Neural cell (in vitro differentiated cells): ENCODE measurements at regions not wholly inside any gene's neighbourhood (a gene's known extent, or its start where the extent isn't known, plus 50 kb on each side); places are given as distances from the start of the nearest gene placed in this dataset.

Experiments
- H2AFZ ChIP-seq: fragments of 200-600, 300-800 bp; sonication (generic), shearing (Covaris generic); 2 replicates; pipeline ENCODE4 v1.6.0; 2014; ENCODE audit warnings: low read depth, mild to moderate bottlenecking, antibody characterized with exemption, low read length, moderate library complexity
- H3F3A ChIP-seq: fragments of 200-600 bp; shearing (Covaris generic); 2 replicates; pipeline ENCODE4 v1.6.1; 2016; ENCODE audit warnings: mild to moderate bottlenecking, moderate library complexity, mixed read lengths, antibody characterized with exemption, low read length; ENCODE audit not compliant: insufficient read depth, poor library complexity, severe bottlenecking
- H3K27ac ChIP-seq: fragments of 200-600, 300-800 bp; sonication (generic), shearing (Covaris generic); 2 replicates; pipeline ENCODE4 v1.5.1; 2014; ENCODE audit warnings: mild to moderate bottlenecking, low read length, moderate library complexity
- H3K27me3 ChIP-seq: fragments of 300-800, 200-600 bp; sonication (generic), shearing (Covaris generic); 2 replicates; pipeline ENCODE4 v1.6.0; 2014; ENCODE audit warnings: mild to moderate bottlenecking, low read depth, low read length, moderate library complexity; ENCODE audit not compliant: insufficient read depth
- H3K36me3 ChIP-seq: fragments of 300-800, 200-600 bp; sonication (generic), shearing (Covaris generic); 2 replicates; pipeline ENCODE4 v1.5.1; 2014; ENCODE audit warnings: mild to moderate bottlenecking, antibody characterized with exemption, low read length, moderate library complexity; ENCODE audit not compliant: insufficient read depth
- H3K4me2 ChIP-seq: fragments of 300-800, 200-600 bp; sonication (generic), shearing (Covaris generic); 2 replicates; pipeline ENCODE4 v1.6.0; 2014; ENCODE audit warnings: mild to moderate bottlenecking, low read length
- H3K4me3 ChIP-seq: fragments of 300-800, 200-600 bp; sonication (generic), shearing (Covaris generic); 2 replicates; pipeline ENCODE4 v1.5.1; 2014; ENCODE audit warnings: mild to moderate bottlenecking, low read length, moderate library complexity
- H3K79me2 ChIP-seq: fragments of 200-600 bp; shearing (Covaris generic); replicated peaks from 2 replicates; pipeline ENCODE4 v1.6.0; 2014; ENCODE audit warnings: mild to moderate bottlenecking, low read length, moderate library complexity; ENCODE audit not compliant: insufficient read depth
- H3K9ac ChIP-seq: fragments of 300-800, 200-600 bp; sonication (generic), shearing (Covaris generic); 2 replicates; pipeline ENCODE4 v1.6.1; 2016; ENCODE audit warnings: mild to moderate bottlenecking, low read length, mixed read lengths
- H3K9me2 ChIP-seq: fragments of 200-600 bp; shearing (Covaris generic); 2 replicates; pipeline ENCODE4 v1.6.1; 2016; ENCODE audit warnings: mild to moderate bottlenecking, low read length, mixed read lengths; ENCODE audit not compliant: insufficient read depth
- H3K9me3 ChIP-seq: fragments of 200-600, 300-800 bp; sonication (generic), shearing (Covaris generic); 2 replicates; pipeline ENCODE4 v1.6.1; 2016; ENCODE audit warnings: mild to moderate bottlenecking, mixed run types, low read length, moderate library complexity, mixed read lengths
- H4K20me1 ChIP-seq: fragments of 200-600 bp; shearing (Covaris generic); 2 replicates; pipeline ENCODE4 v1.6.1; 2016; ENCODE audit warnings: mild to moderate bottlenecking, mixed run types; ENCODE audit not compliant: insufficient read depth
- EP300 ChIP-seq: fragments of 450-650 bp; conservative IDR thresholded peaks from 2 replicates; pipeline ENCODE4 v1.6.1; 2014; ENCODE audit warnings: antibody characterized with exemption, mild to moderate bottlenecking, moderate library complexity; ENCODE audit not compliant: poor library complexity, severe bottlenecking
- EZH2 ChIP-seq: fragments of 200-600, 300-800 bp; shearing (Covaris generic), sonication (generic); IDR thresholded peaks from 2 replicates; pipeline ENCODE4 v1.6.1; 2014; ENCODE audit warnings: antibody characterized with exemption, low read length, borderline replicate concordance, mild to moderate bottlenecking; ENCODE audit not compliant: insufficient read depth, poor library complexity, severe bottlenecking
- MXI1 ChIP-seq: fragments of 450-650 bp; conservative IDR thresholded peaks from 2 replicates; pipeline ENCODE4 v1.6.1; 2014; ENCODE audit warnings: antibody characterized with exemption, mild to moderate bottlenecking; ENCODE audit not compliant: poor library complexity, severe bottlenecking
- POLR2AphosphoS5 ChIP-seq: IDR thresholded peaks from 2 replicates; pipeline ENCODE4 v1.6.1; 2012
- RAD21 ChIP-seq: fragments of 450-650 bp; conservative IDR thresholded peaks from 2 replicates; pipeline ENCODE4 v1.6.1; 2014; ENCODE audit warnings: antibody characterized with exemption, mild to moderate bottlenecking, moderate library complexity
- SMC3 ChIP-seq: fragments of 450-650 bp; conservative IDR thresholded peaks from 2 replicates; pipeline ENCODE4 v1.6.1; 2014; ENCODE audit warnings: antibody characterized with exemption, mild to moderate bottlenecking, moderate library complexity; ENCODE audit not compliant: poor library complexity
- TAF1 ChIP-seq: IDR thresholded peaks from 2 replicates; pipeline ENCODE4 v1.6.1; 2012; ENCODE audit warnings: low read depth
- TF ChIP-seq, protein P1 (sequence below): IDR thresholded peaks from 2 replicates; pipeline ENCODE4 v1.6.1; 2012; ENCODE audit warnings: borderline replicate concordance
- TF ChIP-seq, protein P2 (sequence below): fragments of 450-650 bp; IDR thresholded peaks from 2 replicates; pipeline ENCODE4 v1.5.1; 2014; ENCODE audit warnings: antibody characterized with exemption, mild to moderate bottlenecking, moderate library complexity; ENCODE audit not compliant: poor library complexity, severe bottlenecking

DNA sequence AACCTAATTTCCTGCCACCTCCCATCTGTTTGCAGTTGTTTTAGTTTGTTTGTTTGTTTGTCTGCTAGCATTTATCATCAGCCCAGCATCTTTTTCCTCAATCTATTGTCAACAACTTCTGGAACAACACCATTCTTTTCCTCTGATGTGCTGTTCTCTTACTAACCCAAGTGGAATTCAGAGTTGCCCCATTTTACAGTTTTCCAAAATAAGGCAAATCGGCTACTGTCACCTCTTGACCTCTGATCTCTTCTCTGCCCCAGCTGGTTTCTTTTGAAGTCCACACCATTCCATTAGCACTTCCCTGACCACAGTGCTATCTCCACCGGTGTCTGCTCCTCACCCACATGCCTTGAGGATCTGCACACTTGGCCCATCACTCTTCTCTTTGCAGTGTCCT, 102.4 kb downstream of the EFNB2 start:
- Histone ChIP-seq H3K9me3 (no peaks in the 10 kb centered on the region), H3K27me3 (no peaks in the 10 kb centered on the region), H3K4me2 (no peak overlapping the region), H3F3A (no peaks in the 10 kb centered on the region), H3K27ac (no peak overlapping the region), H3K9ac (no peak overlapping the region), H3K79me2 (no peaks in the 10 kb centered on the region), H2AFZ (no peak overlapping the region), H4K20me1 (no peaks in the 10 kb centered on the region), H3K9me2 (no peaks in the 10 kb centered on the region), H3K4me3 (no peak overlapping the region), H3K36me3 (no peaks in the 10 kb centered on the region)
- TF ChIP-seq, protein P1, sequence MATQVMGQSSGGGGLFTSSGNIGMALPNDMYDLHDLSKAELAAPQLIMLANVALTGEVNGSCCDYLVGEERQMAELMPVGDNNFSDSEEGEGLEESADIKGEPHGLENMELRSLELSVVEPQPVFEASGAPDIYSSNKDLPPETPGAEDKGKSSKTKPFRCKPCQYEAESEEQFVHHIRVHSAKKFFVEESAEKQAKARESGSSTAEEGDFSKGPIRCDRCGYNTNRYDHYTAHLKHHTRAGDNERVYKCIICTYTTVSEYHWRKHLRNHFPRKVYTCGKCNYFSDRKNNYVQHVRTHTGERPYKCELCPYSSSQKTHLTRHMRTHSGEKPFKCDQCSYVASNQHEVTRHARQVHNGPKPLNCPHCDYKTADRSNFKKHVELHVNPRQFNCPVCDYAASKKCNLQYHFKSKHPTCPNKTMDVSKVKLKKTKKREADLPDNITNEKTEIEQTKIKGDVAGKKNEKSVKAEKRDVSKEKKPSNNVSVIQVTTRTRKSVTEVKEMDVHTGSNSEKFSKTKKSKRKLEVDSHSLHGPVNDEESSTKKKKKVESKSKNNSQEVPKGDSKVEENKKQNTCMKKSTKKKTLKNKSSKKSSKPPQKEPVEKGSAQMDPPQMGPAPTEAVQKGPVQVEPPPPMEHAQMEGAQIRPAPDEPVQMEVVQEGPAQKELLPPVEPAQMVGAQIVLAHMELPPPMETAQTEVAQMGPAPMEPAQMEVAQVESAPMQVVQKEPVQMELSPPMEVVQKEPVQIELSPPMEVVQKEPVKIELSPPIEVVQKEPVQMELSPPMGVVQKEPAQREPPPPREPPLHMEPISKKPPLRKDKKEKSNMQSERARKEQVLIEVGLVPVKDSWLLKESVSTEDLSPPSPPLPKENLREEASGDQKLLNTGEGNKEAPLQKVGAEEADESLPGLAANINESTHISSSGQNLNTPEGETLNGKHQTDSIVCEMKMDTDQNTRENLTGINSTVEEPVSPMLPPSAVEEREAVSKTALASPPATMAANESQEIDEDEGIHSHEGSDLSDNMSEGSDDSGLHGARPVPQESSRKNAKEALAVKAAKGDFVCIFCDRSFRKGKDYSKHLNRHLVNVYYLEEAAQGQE: no peak
- TF ChIP-seq RAD21 (no peak), POLR2AphosphoS5 (no peak)

DNA sequence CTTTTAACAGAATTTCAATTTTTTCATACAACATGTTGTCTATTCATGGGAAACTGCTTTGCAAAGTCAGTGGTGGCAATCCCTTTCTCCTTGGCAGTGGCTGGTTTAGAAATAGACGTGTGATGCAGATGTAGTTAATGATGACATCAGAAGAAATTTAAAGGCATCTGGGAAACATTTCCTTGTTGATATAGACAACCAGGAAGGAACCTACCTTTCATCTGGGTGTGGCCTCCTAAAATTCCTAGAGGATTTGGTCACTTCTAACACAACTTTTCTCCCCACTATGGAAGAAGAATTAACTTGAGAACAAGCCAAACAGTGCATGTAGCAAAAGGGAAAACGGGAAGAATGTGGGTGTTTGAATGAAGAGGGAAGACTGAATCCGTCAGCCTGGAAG, 102.8 kb downstream of the EFNB2 start:
- Histone ChIP-seq H3F3A (no peaks in the 10 kb centered on the region), H3K4me3 (no peak overlapping the region), H3K9me3 (no peaks in the 10 kb centered on the region), H3K4me2 (no peak overlapping the region), H3K27me3 (no peaks in the 10 kb centered on the region), H3K79me2 (no peaks in the 10 kb centered on the region), H2AFZ (no peak overlapping the region), H3K9me2 (no peaks in the 10 kb centered on the region), H3K27ac (no peak overlapping the region), H3K36me3 (no peaks in the 10 kb centered on the region), H3K9ac (no peak overlapping the region), H4K20me1 (no peaks in the 10 kb centered on the region)
- TF ChIP-seq SMC3 (no peak), EZH2 (no peak), RAD21 (no peak), MXI1 (no peak), EP300 (no peak), POLR2AphosphoS5 (no peak), TAF1 (no peak)
- TF ChIP-seq, protein P2, sequence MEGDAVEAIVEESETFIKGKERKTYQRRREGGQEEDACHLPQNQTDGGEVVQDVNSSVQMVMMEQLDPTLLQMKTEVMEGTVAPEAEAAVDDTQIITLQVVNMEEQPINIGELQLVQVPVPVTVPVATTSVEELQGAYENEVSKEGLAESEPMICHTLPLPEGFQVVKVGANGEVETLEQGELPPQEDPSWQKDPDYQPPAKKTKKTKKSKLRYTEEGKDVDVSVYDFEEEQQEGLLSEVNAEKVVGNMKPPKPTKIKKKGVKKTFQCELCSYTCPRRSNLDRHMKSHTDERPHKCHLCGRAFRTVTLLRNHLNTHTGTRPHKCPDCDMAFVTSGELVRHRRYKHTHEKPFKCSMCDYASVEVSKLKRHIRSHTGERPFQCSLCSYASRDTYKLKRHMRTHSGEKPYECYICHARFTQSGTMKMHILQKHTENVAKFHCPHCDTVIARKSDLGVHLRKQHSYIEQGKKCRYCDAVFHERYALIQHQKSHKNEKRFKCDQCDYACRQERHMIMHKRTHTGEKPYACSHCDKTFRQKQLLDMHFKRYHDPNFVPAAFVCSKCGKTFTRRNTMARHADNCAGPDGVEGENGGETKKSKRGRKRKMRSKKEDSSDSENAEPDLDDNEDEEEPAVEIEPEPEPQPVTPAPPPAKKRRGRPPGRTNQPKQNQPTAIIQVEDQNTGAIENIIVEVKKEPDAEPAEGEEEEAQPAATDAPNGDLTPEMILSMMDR: no peak
- TF ChIP-seq, protein P1: no peak
